Large intestine (tissue), 3 donors: ENCODE measurements at regions not wholly inside any gene's neighbourhood (a gene's known extent, or its start where the extent isn't known, plus 50 kb on each side); places are given as distances from the start of the nearest gene placed in this dataset.

ENCODE experiments used
- DNase-seq, 2 donors: peaks; one replicate each; pipeline versions ENCODE4 v3.0.0 to v3.0.0-alpha.2; 2013
- H3K27ac ChIP-seq: one replicate; pipeline ENCODE4 v1.5.1; 2013; ENCODE audit warnings: low read length
- H3K27me3 ChIP-seq: 2 replicates; pipeline ENCODE4 v1.6.1; 2013; ENCODE audit warnings: low read length; ENCODE audit not compliant: control insufficient read depth, insufficient read depth
- H3K36me3 ChIP-seq: 2 replicates; pipeline ENCODE4 v1.6.1; 2013; ENCODE audit warnings: low read length; ENCODE audit not compliant: control insufficient read depth, insufficient read depth
- H3K4me1 ChIP-seq: one replicate; pipeline ENCODE4 v1.6.1; 2013; ENCODE audit warnings: low read length; ENCODE audit not compliant: control insufficient read depth, insufficient read depth
- H3K4me3 ChIP-seq: one replicate; pipeline ENCODE4 v1.5.1; 2013; ENCODE audit warnings: low read length
- H3K9me3 ChIP-seq: one replicate; pipeline ENCODE4 v1.6.1; 2013; ENCODE audit warnings: mild to moderate bottlenecking, low read depth, low read length, moderate library complexity; ENCODE audit not compliant: control insufficient read depth
- WGBS: methylation state at CpG from one replicate; pipeline ENCODE4 v1.1.5; 2013; ENCODE audit warnings: low lambda C conversion rate; ENCODE audit not compliant: insufficient coverage; 5-methylcytosine and 5-hydroxymethylcytosine counted together

- Histone ChIP-seq H3K27ac (no peak overlapping the region), H3K36me3 (no peaks in the 10 kb centered on the region), H3K4me3 (no peak overlapping the region), H3K9me3 (no peaks in the 10 kb centered on the region), H3K27me3 (no peaks in the 10 kb centered on the region), H3K4me1 (peaks cover 7% of the 10 kb centered on the region)
- no CpG with 5 or more reads among the region's 7 CpGs for WGBS
- no peak for DNase-seq
Observed at GRCh38 chr6:134846031-134846430, 103.9 kb downstream of the ALDH8A1 start.

GRCh38 chr6:134844120-134844519, 105.8 kb downstream of the ALDH8A1 start:
- Histone ChIP-seq H3K27me3 (no peaks in the 10 kb centered on the region), H3K36me3 (no peaks in the 10 kb centered on the region), H3K4me3 (no peak overlapping the region), H3K9me3 (no peaks in the 10 kb centered on the region), H3K27ac (no peak overlapping the region), H3K4me1 (peaks cover 7% of the 10 kb centered on the region)
- no CpG with 5 or more reads among the region's 2 CpGs for WGBS
- no peak for DNase-seq

DNA sequence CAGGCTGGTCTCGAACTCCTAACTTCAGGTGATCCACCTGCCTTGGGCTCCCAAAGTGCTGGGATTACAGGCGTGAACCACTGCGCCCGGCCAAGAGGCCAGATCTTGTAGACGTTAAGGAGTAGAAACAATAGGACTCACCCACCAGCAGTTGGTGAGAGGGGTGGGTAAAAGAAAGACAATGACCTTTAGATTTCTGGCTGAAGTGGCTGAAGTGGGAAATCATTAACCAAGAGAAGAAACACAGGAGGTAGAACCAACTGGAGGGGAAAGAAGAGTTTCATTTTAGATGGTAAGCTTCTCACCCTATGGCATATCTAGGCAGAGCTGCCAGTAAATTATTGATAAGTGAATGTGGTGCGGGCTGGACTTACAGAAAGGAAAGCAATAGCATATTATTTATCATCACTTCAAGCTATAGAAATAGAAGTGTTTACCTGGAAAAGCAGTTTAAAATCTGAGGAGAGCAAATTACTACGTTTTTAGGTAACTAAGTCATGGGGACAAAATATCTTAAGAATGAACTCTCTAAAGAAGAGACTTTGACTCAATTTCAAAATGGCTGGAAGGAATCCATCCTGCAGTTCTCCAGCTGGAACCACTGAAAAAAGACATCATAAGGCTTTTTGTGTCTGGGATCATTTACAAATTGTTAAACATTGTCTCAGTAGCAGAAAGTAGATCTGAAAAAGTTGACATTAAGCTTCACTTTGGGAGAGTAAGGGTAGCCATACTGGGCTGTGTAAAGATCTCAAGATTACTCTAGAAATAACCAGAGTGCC, 109.6 kb downstream of the ALDH8A1 start:
- 50% methylated on average over 2 of the region's 7 CpGs for WGBS
- H3K27ac ChIP-seq = no peak overlapping the region
- peak in 1 of 2 donors; percentile 67 for DNase-seq

GRCh38 chr6:134835993-134836392, 113.9 kb downstream of the ALDH8A1 start:
- Histone ChIP-seq H3K36me3 (no peaks in the 10 kb centered on the region), H3K9me3 (no peaks in the 10 kb centered on the region), H3K27me3 (no peaks in the 10 kb centered on the region), H3K27ac (no peak overlapping the region), H3K4me1 (peaks cover under 1% of the 10 kb centered on the region), H3K4me3 (no peak overlapping the region)
- no peak for DNase-seq
- no CpG with 5 or more reads among the region's 2 CpGs for WGBS

More for the DNA sequence above, 109.6 kb downstream of the ALDH8A1 start:
- H3K9me3 ChIP-seq = no peaks in the 10 kb centered on the region
- no peaks in the 10 kb centered on the region for H3K4me1 ChIP-seq
- H3K36me3 ChIP-seq = no peaks in the 10 kb centered on the region
- H3K4me3 ChIP-seq = no peak overlapping the region
- no peaks in the 10 kb centered on the region for H3K27me3 ChIP-seq

GRCh38 chr6:134830940-134831339, 119.0 kb downstream of the ALDH8A1 start:
- Histone ChIP-seq H3K27me3 (no peaks in the 10 kb centered on the region), H3K4me3 (no peak overlapping the region), H3K27ac (no peak overlapping the region), H3K4me1 (peaks cover 12% of the 10 kb centered on the region), H3K9me3 (no peaks in the 10 kb centered on the region), H3K36me3 (no peaks in the 10 kb centered on the region)
- DNase-seq = peak in 1 of 2 donors; percentile 47
- no CpG with 5 or more reads among the region's 2 CpGs for WGBS

- Histone ChIP-seq H3K4me3 (no peak overlapping the region), H3K27ac (peak overlapping the region; percentile 36), H3K4me1 (peaks cover 12% of the 10 kb centered on the region), H3K27me3 (no peaks in the 10 kb centered on the region), H3K9me3 (peaks cover 1% of the 10 kb centered on the region), H3K36me3 (no peaks in the 10 kb centered on the region)
- DNase-seq = no peak
- whole genome bisulfite sequencing = no CpG with 5 or more reads among the region's 4 CpGs
Observed at GRCh38 chr6:134830194-134830593, 119.7 kb downstream of the ALDH8A1 start.

- Histone ChIP-seq H3K4me3 (no peak overlapping the region), H3K4me1 (peaks cover 12% of the 10 kb centered on the region), H3K9me3 (peaks cover 3% of the 10 kb centered on the region), H3K27ac (no peak overlapping the region), H3K36me3 (no peaks in the 10 kb centered on the region), H3K27me3 (no peaks in the 10 kb centered on the region)
- no peak for DNase-seq
- no CpG with 5 or more reads among the region's 5 CpGs for WGBS
Observed at GRCh38 chr6:134828641-134829040, 121.3 kb downstream of the ALDH8A1 start.

GRCh38 chr6:134826889-134827737, 122.8 kb downstream of the ALDH8A1 start:
- DNase-seq = no peak
- H3K27ac ChIP-seq = no peak overlapping the region
- WGBS = no CpG with 5 or more reads among the region's 3 CpGs

GRCh38 chr6:134823710-134824034, 126.2 kb downstream of the ALDH8A1 start:
- Histone ChIP-seq H3K4me3 (no peak overlapping the region), H3K9me3 (peaks cover 3% of the 10 kb centered on the region), H3K27me3 (no peaks in the 10 kb centered on the region), H3K27ac (no peak overlapping the region), H3K36me3 (no peaks in the 10 kb centered on the region), H3K4me1 (peaks cover 26% of the 10 kb centered on the region)
- no CpG with 5 or more reads among the region's 2 CpGs for WGBS
- peak in 1 of 2 donors; percentile 38 for DNase-seq

More at GRCh38 chr6:134826889-134827737, 122.8 kb downstream of the ALDH8A1 start:
- peaks cover 21% of the 10 kb centered on the region for H3K4me1 ChIP-seq
- no peak overlapping the region for H3K4me3 ChIP-seq
- H3K27me3 ChIP-seq = no peaks in the 10 kb centered on the region
- H3K9me3 ChIP-seq = peaks cover 3% of the 10 kb centered on the region
- H3K36me3 ChIP-seq = no peaks in the 10 kb centered on the region

DNA sequence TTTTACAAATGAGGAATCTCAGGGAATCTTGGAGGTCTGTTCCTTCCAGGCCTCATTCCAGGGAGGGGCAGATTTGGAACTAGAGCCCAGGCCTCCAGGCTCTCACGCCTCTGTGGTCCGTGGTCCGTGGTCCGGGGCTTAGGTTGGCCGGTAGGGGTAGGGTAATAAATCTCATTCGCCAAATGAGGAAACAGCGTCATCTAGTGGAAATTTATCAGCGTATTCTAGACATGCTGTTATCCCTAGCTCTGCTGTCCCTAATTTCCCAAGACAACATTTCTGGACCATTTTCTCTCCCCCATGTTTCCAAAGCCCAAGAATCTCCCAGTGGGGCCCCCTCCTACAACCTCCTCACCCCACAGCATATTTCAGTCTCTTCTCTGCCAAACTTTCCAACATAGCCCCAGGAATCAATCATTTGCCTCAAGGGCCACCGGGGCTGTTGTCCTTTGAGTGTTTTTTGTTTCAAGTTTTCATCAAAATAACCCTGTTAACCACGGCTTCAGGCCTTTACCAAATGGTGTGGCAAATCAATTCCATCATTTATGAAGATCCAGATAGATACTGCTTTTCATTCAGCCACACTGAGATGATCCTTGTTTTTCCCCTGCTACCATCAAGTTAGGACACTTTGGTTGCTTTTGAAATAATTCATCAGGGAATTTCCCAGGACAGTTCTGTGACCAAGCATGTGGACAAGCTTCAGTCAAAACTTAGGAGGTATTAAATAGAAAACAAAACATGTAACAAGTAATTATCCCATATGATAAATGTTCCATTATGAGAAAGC, 126.8 kb downstream of the ALDH8A1 start:
- Histone ChIP-seq H3K9me3 (peaks cover 3% of the 10 kb centered on the region), H3K4me3 (no peak overlapping the region), H3K27ac (no peak overlapping the region), H3K36me3 (no peaks in the 10 kb centered on the region), H3K4me1 (peaks cover 26% of the 10 kb centered on the region), H3K27me3 (no peaks in the 10 kb centered on the region)
- 30% methylated on average over 2 of the region's 10 CpGs for WGBS
- DNase-seq = peak; percentile 70 to 76
